GM21447 (cell line): ENCODE measurements at regions not wholly inside any gene's neighbourhood (a gene's known extent, or its start where the extent isn't known, plus 50 kb on each side); places are given as distances from the start of the nearest gene placed in this dataset.
"Not testable (repeated sequence)": the region's sequence is repeated elsewhere in the genome, so short reads cannot be mapped to it uniquely, and the experiment has no call there.

Source experiments
- ATAC-seq: cut with Tn5 transposase; IDR thresholded peaks from one replicate; pipeline ENCODE4 v1.9.1; 2021; ENCODE audit not compliant: unreplicated experiment

DNA sequence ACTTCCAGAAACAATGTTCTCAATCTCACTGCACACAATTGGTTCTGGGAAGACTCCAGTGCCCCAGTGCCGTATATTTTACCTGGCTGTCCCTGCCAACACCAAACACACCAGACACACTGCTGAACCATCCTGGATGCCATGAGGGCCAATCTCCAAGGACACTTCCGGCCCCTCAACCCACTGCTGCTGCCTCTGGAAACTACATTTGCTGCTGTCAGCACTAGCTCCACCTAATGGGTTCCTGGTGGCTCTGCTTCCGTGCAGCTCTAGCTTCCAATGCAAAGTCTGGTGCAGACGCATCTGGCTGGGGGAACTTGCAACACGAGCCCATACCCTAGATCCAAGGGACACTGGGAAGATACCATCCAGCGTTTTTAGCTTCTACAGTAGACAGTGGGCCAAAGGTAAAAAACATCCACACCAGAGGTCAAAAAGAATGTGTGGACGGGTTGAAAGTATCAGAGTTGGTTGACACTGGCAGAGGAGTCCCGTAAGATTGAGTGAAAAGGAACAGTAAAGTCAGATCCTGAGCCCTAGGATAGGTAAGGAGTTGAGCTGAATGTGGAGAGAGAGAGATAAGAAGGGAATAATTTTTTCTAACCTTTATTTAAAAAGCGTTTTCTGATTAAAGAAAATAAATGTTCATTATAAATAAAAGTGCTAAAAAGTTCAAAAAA lies 99.7 kb upstream of the KIF2A start:
- no peak for ATAC-seq

DNA sequence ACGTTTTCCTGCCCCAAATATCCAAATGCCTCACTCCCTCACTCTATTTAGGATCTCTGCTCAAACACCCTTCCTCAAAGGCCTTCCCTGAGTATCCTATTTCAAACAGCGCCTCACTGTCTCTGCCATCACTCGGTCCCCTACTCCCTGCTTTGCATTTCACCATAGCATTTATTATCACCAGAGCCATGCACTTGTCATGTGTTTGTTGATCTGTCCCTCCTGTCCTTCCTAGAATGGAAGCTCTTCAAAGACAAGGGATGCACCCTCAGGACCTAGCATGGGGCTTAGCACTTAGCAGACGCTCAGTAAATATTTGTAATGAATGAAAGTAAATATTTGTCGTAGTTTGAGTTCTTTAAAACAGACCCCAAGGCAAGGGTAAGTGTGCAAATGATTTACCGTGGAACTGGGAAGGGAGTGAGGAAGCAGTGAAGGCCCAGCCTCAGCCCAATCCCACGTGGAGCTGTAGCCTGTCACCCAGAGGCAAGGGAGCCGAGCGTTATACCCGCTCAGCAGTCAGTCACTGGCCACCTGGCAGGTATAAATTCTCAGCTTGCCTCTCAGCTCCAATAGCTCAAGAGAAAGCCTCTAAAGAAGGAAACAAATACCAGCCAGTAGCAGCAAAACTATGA lies 97.7 kb upstream of the KIF2A start:
- ATAC-seq: no peak

DNA sequence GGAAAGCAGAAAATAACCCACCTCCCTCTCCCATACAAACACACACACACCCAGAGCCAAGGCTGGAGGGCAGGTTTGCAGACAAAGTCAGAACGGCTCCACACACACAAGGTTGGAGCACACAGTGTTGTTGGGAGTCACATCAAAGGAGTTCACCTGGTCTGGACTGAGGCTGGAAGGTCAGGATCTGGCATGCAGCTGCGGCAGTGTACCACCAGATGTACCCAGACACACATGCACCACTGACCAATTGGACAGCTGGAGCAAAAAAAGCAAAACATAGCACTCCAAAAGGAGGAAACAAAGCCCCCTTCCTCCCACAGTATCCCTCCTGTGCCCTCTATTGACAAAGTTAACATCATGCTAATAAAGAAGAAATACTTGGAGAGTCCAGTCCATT lies 94.6 kb upstream of the KIF2A start:
- no peak for ATAC-seq

DNA sequence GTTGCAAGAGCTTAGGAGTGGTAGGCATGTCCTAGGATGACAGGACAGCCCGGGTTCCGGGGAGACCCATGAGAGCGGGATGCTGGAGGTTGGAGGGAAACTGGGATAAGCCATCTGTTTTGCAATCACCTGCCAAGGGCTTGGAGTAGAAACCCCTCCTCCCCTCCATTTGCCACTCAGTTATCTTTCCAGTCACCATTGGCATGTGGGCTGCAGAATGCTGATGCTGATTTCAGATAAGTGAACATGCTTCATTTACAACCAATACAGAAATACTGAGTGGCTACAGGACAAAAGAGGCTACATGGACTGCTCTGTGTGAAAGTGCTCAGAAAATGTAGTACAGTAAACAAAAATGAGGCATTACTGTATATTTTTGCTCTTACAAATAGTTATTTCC lies 93.4 kb upstream of the KIF2A start:
- ATAC-seq: no peak

DNA sequence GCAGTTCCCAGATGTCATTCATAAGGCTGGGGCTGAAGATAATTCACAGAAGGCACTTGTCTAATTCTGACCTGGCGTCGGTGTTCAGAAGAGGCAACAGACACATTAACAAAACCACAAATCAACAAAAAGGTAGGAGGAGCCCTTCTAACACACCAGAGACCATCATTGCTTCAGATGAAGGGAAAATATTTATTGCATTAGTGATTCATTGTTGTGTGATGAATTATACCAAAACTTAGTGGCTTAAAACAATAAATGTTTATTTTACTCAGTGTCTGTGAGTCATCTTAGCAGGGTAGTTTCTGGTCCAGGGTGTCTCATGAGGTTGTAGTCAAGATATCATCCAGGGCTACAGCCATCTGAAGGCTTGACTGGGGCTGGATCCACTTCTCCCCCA lies 91.3 kb upstream of the KIF2A start:
- ATAC-seq: no peak

DNA sequence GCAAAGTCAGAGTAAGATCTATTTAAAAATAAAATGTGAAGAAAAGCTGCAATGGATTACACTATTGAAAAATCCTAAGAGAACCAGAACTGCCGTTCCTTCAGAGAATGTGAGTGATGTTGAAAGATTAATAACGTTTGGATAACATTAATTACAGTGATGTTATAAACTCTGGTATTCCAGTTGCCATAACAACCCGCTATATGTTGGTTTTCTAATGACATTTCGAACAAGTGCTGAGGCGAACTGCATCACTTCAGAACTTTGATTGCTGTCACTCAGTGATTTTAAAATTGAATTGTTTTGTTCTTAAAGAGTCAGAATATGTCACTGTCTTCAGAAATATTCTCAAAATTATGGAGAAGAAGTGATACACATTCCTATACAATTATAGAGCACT lies 89.4 kb upstream of the KIF2A start:
- ATAC-seq: not testable (repeated sequence)

DNA sequence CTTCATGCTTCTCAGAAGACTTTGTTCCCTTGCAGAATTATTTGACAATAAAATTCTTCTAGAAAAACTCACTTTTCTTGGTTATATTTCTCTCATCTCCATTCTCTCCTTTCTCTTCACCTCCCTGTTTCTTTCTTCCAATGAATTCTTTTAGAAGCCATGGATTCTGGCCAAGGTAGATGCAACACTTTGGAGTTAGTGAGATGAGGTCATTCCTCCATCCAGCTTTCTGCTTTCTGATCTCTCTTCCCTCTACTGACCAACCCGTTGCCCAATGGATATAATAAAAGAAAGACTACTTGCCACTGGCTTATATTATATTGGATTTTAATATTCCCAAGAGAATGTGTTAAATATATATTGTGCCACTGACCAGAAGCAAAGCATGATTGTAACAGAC lies 88.9 kb upstream of the KIF2A start:
- not testable (repeated sequence) for ATAC-seq

DNA sequence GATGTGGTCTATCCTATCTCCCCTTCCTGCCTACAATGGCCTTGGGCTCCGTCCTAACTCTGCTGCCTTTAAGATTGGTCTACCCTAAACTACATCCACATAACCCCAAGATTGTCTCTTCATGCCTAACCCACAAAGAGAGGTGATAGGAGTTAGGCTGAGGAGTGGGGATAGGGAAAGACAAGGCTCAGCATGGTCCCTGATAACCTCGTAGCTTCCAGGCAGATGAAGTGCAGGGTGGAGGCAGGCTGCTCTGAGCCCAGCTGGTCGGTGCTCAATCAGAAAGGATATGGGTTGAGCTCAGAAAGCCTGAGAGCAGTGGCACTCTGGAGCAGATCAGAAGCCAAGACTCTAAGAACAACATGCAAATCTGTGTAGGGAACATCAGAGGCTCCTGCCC lies 87.1 kb upstream of the KIF2A start:
- ATAC-seq: not testable (repeated sequence)

DNA sequence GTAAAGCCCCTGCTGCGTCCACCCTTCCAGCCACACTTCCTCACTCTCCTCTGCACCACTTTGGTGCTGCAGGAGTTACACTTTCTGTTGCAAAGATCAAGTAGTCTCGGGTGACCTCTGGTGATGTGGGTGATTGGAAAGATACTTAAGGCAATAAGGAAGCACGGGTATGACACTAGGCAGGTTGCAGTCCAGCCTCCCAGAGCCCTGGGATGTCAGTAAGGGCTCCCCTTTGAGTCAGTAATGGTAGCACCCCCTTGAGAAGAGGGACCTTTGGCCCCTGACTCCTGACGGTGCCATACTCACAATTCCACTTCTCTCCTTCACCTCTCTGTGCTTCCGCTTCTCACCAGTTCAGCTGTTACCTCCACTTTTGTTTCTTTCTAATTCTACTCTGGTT lies 84.1 kb upstream of the KIF2A start:
- not testable (repeated sequence) for ATAC-seq

DNA sequence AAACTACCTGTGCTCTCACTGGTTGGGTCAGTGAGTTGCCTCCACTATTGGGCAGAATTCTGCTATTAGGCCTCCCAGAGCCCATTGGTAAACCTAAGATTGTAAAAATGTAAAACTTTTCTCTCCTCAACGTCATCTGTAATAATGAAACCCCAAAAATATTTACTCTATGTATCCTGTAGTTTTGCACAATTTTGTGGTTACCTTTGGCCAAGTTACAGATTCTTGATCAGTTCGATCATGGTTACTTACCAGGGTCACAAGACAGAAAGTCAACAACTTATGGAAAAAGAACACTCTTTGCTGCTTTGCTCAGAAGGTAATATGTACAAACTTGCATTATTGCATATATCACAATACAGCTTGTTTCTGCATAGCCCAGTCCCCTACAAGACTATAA lies 83.7 kb upstream of the KIF2A start:
- ATAC-seq: not testable (repeated sequence)

DNA sequence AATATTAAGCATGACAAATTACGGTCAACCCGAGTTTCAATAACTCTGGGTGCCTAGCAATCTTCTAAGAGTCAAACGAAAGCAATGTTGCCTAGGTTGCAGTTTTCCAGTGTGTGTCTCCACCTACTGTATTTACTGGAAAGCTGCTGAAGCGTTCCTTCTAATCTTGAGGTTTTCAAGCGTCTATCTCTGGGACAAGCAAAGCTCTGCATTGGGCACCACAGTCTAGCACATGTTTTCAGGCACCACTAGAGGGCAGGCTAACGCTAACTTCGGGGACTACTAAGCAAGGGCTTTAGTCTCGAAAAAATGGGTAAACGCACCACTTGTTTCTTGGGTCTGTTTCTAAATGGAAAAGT lies 82.7 kb upstream of the KIF2A start:
- peak; percentile 93 for ATAC-seq

DNA sequence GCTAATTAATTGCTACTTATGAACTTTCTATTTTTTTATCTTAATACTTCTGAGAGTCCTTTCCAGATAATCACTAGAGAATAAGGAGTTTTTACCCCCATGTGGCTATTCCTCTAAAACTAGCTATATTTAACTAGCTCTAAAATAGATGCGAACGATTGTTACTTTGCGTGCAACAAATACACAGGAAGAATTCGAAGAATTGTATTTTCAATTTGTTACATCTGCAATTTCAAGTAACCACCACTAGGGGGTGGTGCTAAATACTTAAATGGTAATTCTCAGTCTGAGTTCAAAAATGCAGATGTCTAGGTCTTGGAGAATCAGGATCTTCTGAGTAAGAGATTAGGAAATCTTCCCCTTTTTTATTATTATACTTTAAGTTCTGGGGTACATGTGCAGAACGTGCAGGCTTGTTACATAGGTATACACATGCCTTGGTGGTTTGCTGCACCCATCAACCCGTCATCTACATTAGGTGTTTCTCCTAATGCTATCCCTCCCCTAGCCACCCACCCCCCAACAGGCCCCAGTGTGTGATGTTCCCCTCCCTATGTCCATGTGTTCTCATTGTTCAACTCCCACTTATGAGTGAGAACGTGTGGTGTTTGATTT lies 80.9 kb upstream of the KIF2A start:
- not testable (repeated sequence) for ATAC-seq

DNA sequence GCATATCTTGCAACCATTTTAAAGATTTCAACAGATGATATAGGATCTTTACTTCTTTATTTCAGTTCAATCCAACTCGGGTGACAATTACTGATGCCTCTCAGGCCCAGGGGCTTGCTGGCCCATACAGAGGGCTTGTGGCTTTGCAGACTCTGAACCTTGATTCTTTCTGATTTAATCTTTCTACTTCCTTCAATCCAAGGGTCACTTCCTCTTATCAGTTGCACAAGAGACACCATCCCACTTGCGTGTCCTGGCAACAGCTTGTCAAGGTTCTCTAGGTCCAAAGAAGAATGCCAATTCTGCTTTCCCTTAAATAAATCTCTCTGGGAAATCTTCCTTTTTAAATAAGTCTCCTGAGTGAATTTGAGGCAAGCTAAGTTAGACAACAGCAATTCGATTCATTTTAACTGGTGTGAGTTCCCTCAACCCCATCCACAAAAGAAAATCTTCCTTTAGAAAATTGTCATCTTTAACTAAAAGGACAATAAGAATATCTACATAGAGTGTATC lies 75.1 kb upstream of the KIF2A start:
- ATAC-seq: not testable (repeated sequence)

DNA sequence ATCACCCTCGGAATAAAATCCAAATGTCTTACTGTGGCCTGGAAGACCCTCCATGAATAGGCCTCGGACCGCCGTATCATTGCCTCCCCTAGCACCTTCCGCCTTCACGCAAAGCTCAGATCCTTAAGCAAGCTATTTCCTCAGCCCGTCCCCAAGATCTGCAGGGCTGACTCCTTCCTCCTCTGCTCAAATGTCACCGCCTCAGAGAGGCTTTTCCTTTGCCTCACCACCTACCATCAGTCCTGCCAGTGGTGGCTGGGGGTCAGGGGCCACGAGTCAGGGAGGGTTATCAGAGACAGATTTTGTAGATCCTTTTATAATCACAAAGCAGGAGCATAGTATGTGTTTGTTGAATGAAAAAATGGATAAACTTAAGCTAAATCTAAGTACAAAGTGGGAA lies 74.4 kb upstream of the KIF2A start:
- no peak for ATAC-seq

DNA sequence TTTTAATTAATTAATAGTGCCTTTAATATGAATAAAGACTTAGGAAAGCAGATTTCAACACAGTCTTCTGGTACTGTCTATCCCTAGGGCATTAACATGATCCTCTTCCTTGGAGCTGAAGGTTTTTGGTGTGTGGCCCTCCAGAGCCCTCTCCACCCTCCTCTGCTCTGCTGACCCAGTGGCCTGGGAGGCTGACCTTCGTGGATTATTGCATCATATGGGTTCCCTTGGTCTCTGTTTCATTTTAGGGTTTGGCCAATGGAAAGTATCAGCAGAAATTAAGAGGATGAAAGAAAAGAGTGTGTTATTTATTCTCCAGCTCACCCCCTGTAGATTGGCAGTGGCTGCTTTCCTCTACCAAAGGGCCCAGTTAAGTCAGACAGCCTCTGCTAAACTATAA lies 73.8 kb upstream of the KIF2A start:
- ATAC-seq: not testable (repeated sequence)

DNA sequence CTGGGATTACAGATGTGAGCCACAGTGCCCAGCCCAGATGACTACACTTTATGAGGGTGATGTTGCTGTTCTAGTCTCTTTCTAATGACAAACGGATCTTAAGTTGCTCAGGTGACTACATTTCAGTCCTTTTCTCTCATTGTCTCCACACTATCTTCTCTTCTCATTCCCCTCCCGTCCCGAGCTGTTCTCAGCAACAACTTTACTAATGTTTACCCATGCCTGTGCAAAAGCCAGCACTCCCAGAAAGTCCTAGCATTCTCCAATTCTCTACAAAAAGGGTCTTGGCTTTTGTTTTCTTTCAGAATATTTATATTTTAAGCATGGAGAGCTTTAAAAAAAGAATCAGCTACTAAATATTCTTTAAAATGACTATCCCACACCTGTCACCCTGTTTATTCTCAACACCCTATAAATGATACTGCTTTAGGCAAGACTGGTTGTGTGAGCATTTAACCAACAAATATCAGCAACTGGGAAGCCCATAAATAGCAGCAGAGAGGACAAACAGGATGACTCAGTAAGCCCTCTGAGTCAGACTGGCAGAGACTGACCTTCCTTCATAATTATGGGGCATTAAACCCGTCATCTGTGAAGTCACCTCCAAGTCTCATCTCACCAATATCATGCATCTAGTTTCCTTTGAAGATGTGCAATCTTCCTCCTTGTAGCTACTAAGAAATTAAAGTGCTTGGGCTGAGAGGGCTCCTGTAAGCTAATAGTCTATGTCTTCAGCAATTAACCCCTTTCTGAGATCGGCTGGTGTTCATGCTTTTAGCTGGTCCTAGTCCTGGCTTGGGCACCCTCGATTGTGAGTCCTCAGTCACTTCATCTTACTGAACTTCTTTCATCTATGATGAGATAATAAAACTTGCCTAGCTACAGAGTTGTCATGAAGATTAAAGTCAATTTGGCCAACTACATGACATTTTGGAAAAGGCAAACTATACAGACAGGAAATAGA lies 72.6 kb upstream of the KIF2A start:
- peak; percentile 52 for ATAC-seq

DNA sequence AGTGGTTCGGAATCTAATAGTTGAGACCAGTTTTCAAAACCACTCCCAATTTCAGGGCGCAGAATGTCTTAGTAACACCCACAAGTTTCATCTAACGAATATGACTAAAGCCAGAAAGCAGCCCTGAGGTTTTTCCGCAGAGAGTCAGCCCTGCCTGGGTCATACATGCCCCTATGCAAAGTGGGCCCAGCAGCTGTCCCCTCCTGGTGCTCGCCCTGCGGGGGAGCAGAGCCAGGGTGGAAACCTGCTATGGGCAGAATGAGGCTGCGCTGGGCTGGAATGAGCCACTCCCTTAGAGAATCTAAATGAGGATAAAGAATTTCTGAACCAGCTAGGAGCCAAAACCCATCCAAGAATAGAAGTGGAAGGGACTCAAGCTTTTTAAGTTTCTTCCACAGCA lies 69.4 kb upstream of the KIF2A start:
- ATAC-seq: peak; percentile 67

DNA sequence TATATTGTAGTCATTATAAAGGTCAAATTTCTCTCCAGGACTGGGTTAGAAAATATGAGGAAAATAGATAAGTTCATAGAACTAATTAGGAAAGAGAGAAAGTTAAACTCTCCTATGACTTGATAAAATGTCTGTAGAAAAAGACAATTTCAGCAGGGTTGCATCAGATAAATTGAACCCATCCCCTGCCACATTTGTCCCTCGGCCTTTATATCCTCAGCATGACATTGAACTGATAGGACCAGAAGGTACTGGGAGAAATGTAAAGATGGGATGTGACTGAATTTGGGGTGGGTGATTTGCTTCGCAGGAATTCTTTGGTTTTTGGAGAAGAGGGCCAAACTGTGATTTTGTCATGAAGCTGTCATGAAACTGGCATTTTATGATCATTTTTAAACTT lies 68.1 kb upstream of the KIF2A start:
- ATAC-seq: not testable (repeated sequence)

DNA sequence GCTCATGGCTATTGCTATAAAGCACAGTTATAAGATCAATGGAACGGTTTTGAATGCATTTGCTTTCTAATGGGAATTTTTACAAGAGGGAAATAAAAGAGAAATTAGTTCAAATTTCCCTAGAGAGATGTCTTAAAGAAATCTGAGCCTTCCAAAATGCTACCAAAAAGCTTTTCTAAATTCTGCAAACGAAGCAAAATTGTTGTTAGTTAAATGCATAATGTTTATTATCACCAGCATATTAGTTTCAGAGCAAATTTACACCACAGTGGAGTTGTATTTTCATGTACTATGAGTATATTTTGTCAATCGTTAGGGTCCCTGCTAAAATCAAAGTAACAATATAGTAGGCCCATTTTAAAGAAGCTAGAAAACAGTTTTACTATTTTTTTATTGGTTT lies 67.4 kb upstream of the KIF2A start:
- not testable (repeated sequence) for ATAC-seq

DNA sequence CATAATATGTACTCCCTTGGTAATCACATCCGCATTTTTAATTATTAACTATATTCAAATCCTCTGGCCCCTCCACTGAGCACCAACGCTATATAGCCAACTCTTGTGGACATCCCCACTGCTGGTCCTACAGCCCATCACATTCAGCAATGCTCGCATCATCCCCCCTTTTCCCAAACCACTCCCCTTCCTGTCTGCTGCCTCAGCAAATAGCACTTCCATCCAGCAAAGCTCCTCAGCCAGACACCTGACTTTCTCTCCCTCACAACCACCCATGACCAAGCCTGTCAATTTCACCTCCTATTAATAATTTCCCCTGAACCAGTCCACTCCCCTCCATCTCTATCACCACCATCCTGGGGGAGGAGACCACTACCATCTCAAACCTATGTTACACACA lies 65.5 kb upstream of the KIF2A start:
- ATAC-seq: not testable (repeated sequence)

DNA sequence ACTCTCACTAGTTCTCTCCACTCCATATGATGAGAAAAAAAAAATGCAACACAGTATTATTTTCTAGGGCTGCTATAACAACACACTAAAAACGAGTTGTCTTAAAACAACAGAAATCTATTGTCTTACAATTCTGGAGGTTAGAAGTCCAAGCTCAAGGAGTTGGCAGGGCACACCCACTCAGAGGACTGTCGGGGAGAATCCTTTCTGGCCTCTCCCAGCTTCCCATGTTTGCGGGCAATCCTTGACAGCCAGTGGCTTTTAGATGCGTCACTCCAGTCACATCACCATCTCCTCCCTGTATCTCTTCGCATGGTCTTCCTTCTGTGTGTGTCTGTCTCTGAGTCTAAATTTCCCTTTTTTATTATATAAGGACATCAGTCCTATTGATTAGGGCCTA lies 64.0 kb upstream of the KIF2A start:
- ATAC-seq: not testable (repeated sequence)
